Breast epithelium (tissue), 3 donors: ENCODE measurements at regions not wholly inside any gene's neighbourhood (a gene's known extent, or its start where the extent isn't known, plus 50 kb on each side); places are given as distances from the start of the nearest gene placed in this dataset.

Experiments used
- POLR2A ChIP-seq: fragments of 450-650 bp; IDR thresholded peaks from one replicate; pipeline ENCODE4 v1.6.1; 2016; ENCODE audit warnings: antibody characterized with exemption, mild to moderate bottlenecking, moderate library complexity
- TF ChIP-seq, protein P1 (sequence below), 3 donors: fragments of 450-650 bp; IDR thresholded peaks; one replicate each; pipeline ENCODE4 v1.5.1; 2016 to 2017; ENCODE audit warnings: antibody characterized with exemption in 3 of 3, mild to moderate bottlenecking in 3 of 3, moderate library complexity in 3 of 3

DNA sequence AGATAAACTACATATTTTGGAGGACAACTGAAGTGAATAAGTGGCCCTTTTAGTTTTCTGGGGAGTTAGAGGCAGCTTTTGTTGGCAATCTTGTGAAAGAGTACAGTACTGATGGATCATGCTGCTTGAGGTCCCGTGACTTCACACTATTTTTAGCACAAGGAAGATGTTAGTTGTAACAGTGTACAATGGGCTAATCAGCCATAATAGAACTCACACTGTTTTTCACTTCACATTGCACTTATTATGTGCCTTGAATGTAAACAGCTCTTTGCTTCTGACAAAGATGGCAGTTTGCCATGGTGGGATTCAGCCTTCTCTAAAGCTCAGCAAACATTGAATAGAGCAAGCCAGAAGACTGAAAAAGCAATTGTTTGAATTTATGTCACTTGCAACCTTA is 176.7 kb upstream of the ZNF608 start:
- TF ChIP-seq, protein P1, sequence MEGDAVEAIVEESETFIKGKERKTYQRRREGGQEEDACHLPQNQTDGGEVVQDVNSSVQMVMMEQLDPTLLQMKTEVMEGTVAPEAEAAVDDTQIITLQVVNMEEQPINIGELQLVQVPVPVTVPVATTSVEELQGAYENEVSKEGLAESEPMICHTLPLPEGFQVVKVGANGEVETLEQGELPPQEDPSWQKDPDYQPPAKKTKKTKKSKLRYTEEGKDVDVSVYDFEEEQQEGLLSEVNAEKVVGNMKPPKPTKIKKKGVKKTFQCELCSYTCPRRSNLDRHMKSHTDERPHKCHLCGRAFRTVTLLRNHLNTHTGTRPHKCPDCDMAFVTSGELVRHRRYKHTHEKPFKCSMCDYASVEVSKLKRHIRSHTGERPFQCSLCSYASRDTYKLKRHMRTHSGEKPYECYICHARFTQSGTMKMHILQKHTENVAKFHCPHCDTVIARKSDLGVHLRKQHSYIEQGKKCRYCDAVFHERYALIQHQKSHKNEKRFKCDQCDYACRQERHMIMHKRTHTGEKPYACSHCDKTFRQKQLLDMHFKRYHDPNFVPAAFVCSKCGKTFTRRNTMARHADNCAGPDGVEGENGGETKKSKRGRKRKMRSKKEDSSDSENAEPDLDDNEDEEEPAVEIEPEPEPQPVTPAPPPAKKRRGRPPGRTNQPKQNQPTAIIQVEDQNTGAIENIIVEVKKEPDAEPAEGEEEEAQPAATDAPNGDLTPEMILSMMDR (IDR thresholded peaks at IDR 0.05): no peak
- TF ChIP-seq POLR2A: no peak
